ENCODE measurements at regions not wholly inside any gene's neighbourhood (a gene's known extent, or its start where the extent isn't known, plus 50 kb on each side); places are given as distances from the start of the nearest gene placed in this dataset.

DNA sequence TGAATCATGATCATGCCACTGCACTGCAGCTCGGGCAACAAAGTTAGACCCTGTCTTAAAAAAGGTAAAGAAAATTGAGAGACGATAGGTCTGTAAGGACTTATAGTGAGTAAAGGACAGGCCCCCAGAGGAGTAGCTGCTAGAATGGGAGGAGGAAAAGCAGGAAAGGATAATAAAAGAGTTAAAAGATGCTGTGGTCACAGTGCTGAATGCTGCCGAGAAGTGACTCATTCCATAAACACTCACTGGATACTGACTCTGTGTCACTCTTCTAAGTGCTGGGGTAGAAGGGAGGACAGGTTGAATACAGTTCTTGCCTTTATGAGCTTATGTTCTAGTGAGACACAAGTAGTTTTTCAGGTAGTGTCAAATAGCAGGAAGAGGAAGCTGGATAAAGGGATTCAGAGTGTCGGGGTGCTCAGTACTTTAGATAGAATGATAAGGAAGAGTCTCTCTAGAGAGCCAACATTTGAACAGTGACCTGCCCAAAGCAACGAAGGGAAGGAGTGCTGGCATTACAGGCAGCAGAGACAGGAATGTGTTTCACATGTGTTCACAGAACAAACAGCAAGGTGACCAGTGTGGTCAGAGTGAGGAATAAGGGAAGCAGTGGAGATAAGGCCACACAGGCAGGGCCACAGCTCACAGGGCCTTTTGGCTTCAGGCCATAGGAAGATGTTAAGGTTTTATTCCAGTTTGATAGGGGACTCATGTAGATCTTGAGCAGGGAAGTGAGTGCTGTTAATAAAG is 1240.5 kb downstream of the UQCRFS1 start:
- no peak overlapping the region for H3K4me3 ChIP-seq (ENCODE audit: low read depth, low read length)
- H3K27ac Mint-ChIP-seq: no peak overlapping the region
- no peak for ATAC-seq (ENCODE audit: low read depth in 2 of 2)

DNA sequence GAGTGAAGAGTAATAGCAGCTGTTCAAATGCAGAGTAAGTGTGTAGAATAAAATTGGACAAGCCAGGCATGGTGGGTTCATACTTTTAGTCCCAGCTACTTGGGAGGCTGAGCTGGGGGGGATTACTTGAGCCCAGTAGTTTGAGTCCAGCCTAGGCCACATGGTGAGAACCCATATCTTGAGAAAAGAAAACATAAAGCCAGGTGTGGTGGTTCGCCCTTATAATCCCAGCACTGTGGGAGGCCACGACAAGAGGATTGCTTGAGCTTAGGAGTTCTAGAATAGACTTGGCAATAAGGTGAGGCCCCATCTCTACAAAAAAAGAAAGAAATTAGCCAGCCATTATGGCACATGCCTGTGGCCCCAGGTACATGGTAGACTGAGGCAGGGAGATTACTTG is 1241.1 kb downstream of the UQCRFS1 start:
- no peak for DNase-seq

More for the DNA sequence above, 1240.5 kb downstream of the UQCRFS1 start:
- no peak for DNase-seq
- Mint-ChIP-seq H3K4me1 (no peaks in the 10 kb centered on the region), H3K4me3 (no peak overlapping the region), H3K36me3 (no peaks in the 10 kb centered on the region), H3K27me3 (no peaks in the 10 kb centered on the region), H3K9me3 (peaks cover 0 to 2% (median 0%) of the 10 kb centered on the region in 7 donors)
- H3K4me1 ChIP-seq (ENCODE audit: control insufficient read depth, insufficient read depth, low read length, poor library complexity, severe bottlenecking): no peaks in the 10 kb centered on the region
- H3K9me3 ChIP-seq (ENCODE audit: control insufficient read depth in 2 of 2, low read length in 2 of 2): no peaks in the 10 kb centered on the region
- H3K27ac ChIP-seq (ENCODE audit: insufficient read depth, low read length, poor library complexity, severe bottlenecking): no peak overlapping the region
- H3K36me3 ChIP-seq (ENCODE audit: control insufficient read depth, insufficient read depth, low read length): no peaks in the 10 kb centered on the region
- no peaks in the 10 kb centered on the region for H3K27me3 ChIP-seq (ENCODE audit: control insufficient read depth, insufficient read depth, low read length)

DNA sequence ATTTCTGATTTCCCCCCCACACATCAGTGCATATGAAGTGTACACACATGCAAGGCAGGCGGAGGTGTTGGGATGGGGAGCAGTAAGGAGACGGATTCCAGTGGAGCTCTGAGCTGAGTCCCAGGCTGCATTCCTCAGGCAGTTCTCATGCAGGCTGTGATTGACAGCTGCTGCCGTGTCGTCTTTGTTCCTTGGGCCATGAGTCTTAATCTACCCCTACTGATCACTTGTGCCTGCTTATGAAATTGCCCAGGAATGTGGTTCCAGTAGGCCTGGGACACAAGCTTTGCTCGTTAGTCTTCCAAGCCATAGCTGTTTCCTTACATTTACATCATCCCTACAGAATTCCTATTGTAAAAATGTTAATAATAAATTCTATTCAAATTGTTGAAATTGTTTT is 1241.9 kb downstream of the UQCRFS1 start:
- DNase-seq (no peak), ATAC-seq (ENCODE audit: low read depth in 2 of 2) (no peak)
- H3K36me3 ChIP-seq (ENCODE audit: control insufficient read depth, insufficient read depth, low read length): no peaks in the 10 kb centered on the region
- no peak overlapping the region for H3K4me3 ChIP-seq (ENCODE audit: low read depth, low read length)
- H3K36me3 Mint-ChIP-seq: no peaks in the 10 kb centered on the region
- H3K4me1 ChIP-seq (ENCODE audit: control insufficient read depth, insufficient read depth, low read length, poor library complexity, severe bottlenecking): no peaks in the 10 kb centered on the region
- no peak overlapping the region for H3K27ac ChIP-seq (ENCODE audit: insufficient read depth, low read length, poor library complexity, severe bottlenecking)
- no peaks in the 10 kb centered on the region for H3K4me1 Mint-ChIP-seq
- no peak overlapping the region for H3K27ac Mint-ChIP-seq
- no peak overlapping the region for H3K4me3 Mint-ChIP-seq
- peaks cover 0 to 3% (median 0%) of the 10 kb centered on the region in 7 donors for H3K9me3 Mint-ChIP-seq
- H3K27me3 Mint-ChIP-seq: no peaks in the 10 kb centered on the region
- H3K27me3 ChIP-seq (ENCODE audit: control insufficient read depth, insufficient read depth, low read length): no peaks in the 10 kb centered on the region
- no peaks in the 10 kb centered on the region for H3K9me3 ChIP-seq (ENCODE audit: control insufficient read depth in 2 of 2, low read length in 2 of 2)

More for the DNA sequence above, 1241.1 kb downstream of the UQCRFS1 start:
- no peak overlapping the region for H3K4me3 ChIP-seq (ENCODE audit: low read depth, low read length)
- ATAC-seq (ENCODE audit: low read depth in 2 of 2): no peak
- no peaks in the 10 kb centered on the region for H3K4me1 ChIP-seq (ENCODE audit: control insufficient read depth, insufficient read depth, low read length, poor library complexity, severe bottlenecking)
- H3K36me3 Mint-ChIP-seq: no peaks in the 10 kb centered on the region
- H3K27ac Mint-ChIP-seq: no peak overlapping the region
- H3K27ac ChIP-seq (ENCODE audit: insufficient read depth, low read length, poor library complexity, severe bottlenecking): no peak overlapping the region
- peaks cover 0 to 3% (median 0%) of the 10 kb centered on the region in 7 donors for H3K9me3 Mint-ChIP-seq
- no peaks in the 10 kb centered on the region for H3K27me3 ChIP-seq (ENCODE audit: control insufficient read depth, insufficient read depth, low read length)
- H3K4me3 Mint-ChIP-seq: no peak overlapping the region
- no peaks in the 10 kb centered on the region for H3K4me1 Mint-ChIP-seq
- no peaks in the 10 kb centered on the region for H3K27me3 Mint-ChIP-seq
- no peaks in the 10 kb centered on the region for H3K9me3 ChIP-seq (ENCODE audit: control insufficient read depth in 2 of 2, low read length in 2 of 2)
- H3K36me3 ChIP-seq (ENCODE audit: control insufficient read depth, insufficient read depth, low read length): no peaks in the 10 kb centered on the region

DNA sequence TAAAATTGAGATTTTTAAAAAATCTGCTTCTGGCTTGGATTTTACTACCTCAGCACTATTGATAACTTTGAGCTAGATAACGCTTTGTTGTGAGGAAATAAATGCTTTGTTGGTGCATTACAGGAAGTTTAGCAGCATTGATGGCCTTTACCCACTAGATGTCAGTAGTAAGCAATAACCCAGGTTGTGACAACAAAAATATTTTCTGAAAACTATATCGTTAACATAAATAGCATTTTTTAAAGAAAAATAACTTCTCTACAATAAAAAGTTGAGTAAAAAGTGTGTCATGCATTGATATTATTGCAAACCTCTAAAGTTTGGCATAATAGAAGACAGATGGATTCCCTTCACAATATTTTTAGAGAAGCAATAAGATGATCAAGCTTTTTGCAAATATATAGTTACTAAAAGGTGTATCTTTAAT is 1246.5 kb downstream of the UQCRFS1 start:
- no peaks in the 10 kb centered on the region for H3K9me3 ChIP-seq (ENCODE audit: control insufficient read depth in 2 of 2, low read length in 2 of 2)
- no peak overlapping the region for H3K4me3 Mint-ChIP-seq
- no peaks in the 10 kb centered on the region for H3K4me1 ChIP-seq (ENCODE audit: control insufficient read depth, insufficient read depth, low read length, poor library complexity, severe bottlenecking)
- H3K4me3 ChIP-seq (ENCODE audit: low read depth, low read length): no peak overlapping the region
- no peaks in the 10 kb centered on the region for H3K27me3 Mint-ChIP-seq
- H3K36me3 Mint-ChIP-seq: no peaks in the 10 kb centered on the region
- H3K27ac ChIP-seq (ENCODE audit: insufficient read depth, low read length, poor library complexity, severe bottlenecking): no peak overlapping the region
- H3K4me1 Mint-ChIP-seq: no peaks in the 10 kb centered on the region
- H3K27me3 ChIP-seq (ENCODE audit: control insufficient read depth, insufficient read depth, low read length): no peaks in the 10 kb centered on the region
- H3K36me3 ChIP-seq (ENCODE audit: control insufficient read depth, insufficient read depth, low read length): no peaks in the 10 kb centered on the region
- peaks cover 0 to 4% (median 0%) of the 10 kb centered on the region in 7 donors for H3K9me3 Mint-ChIP-seq
- DNase-seq (peak in 1 of 3 donors; percentile 4), ATAC-seq (ENCODE audit: low read depth in 2 of 2) (no peak)
- H3K27ac Mint-ChIP-seq: no peak overlapping the region

DNA sequence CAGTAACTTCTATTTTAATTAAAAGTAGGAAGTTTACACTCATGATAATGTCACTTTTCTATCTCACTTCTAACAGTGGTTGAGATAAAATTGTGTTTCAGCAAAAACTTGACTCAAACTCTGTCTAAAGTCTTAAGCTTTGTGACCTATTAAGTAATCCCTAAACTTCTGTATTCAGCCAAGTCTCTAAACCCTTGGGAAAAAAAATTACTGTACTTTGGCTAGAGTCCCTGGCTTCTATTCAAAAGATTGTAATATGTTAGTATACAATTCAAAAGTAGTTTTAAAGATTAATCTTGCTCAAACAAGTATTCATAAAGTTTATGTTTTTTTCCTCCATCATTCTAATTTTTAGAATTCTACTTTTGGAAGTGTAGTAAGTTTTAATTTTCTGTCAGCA is 1248.8 kb downstream of the UQCRFS1 start:
- H3K27ac Mint-ChIP-seq: no peak overlapping the region
- Histone ChIP-seq H3K27me3 (ENCODE audit: control insufficient read depth, insufficient read depth, low read length) (no peaks in the 10 kb centered on the region), H3K27ac (ENCODE audit: insufficient read depth, low read length, poor library complexity, severe bottlenecking) (no peak overlapping the region), H3K4me1 (ENCODE audit: control insufficient read depth, insufficient read depth, low read length, poor library complexity, severe bottlenecking) (no peaks in the 10 kb centered on the region), H3K4me3 (ENCODE audit: low read depth, low read length) (no peak overlapping the region), H3K9me3 (ENCODE audit: control insufficient read depth in 2 of 2, low read length in 2 of 2) (no peaks in the 10 kb centered on the region), H3K36me3 (ENCODE audit: control insufficient read depth, insufficient read depth, low read length) (no peaks in the 10 kb centered on the region)
- H3K36me3 Mint-ChIP-seq: no peaks in the 10 kb centered on the region
- no peaks in the 10 kb centered on the region for H3K4me1 Mint-ChIP-seq
- DNase-seq (no peak), ATAC-seq (ENCODE audit: low read depth in 2 of 2) (no peak)
- H3K4me3 Mint-ChIP-seq: no peak overlapping the region
- peaks cover 0 to 4% (median 0%) of the 10 kb centered on the region in 7 donors for H3K9me3 Mint-ChIP-seq
- no peaks in the 10 kb centered on the region for H3K27me3 Mint-ChIP-seq

DNA sequence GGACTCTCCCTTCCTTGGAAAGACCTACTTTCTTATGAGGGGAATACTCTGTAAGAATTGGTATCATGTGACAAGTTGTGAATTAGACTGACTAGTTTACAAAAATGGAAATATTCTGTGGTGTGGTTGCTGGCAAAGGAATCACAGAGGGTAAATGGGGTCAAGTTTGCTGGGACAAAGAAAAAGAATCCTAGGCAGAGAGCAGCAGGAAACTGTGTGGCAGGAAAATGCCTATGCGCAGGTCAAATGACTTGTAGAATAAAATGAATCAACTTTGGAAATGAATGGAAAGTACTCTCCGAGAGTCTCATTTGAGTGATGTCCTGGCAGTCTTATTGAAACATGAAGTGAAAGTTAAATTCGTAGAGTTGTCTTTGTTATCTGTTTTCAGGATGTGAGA is 1250.7 kb downstream of the UQCRFS1 start:
- Histone ChIP-seq H3K9me3 (ENCODE audit: control insufficient read depth in 2 of 2, low read length in 2 of 2) (no peaks in the 10 kb centered on the region), H3K36me3 (ENCODE audit: control insufficient read depth, insufficient read depth, low read length) (no peaks in the 10 kb centered on the region), H3K4me1 (ENCODE audit: control insufficient read depth, insufficient read depth, low read length, poor library complexity, severe bottlenecking) (no peaks in the 10 kb centered on the region), H3K27ac (ENCODE audit: insufficient read depth, low read length, poor library complexity, severe bottlenecking) (no peak overlapping the region), H3K27me3 (ENCODE audit: control insufficient read depth, insufficient read depth, low read length) (no peaks in the 10 kb centered on the region), H3K4me3 (ENCODE audit: low read depth, low read length) (no peak overlapping the region)
- ATAC-seq (ENCODE audit: low read depth in 2 of 2) (no peak), DNase-seq (no peak)
- Mint-ChIP-seq H3K36me3 (no peaks in the 10 kb centered on the region), H3K4me3 (no peak overlapping the region), H3K27ac (no peak overlapping the region), H3K4me1 (no peaks in the 10 kb centered on the region), H3K9me3 (peaks cover 0 to 5% (median 2%) of the 10 kb centered on the region in 7 donors), H3K27me3 (no peaks in the 10 kb centered on the region)

DNA sequence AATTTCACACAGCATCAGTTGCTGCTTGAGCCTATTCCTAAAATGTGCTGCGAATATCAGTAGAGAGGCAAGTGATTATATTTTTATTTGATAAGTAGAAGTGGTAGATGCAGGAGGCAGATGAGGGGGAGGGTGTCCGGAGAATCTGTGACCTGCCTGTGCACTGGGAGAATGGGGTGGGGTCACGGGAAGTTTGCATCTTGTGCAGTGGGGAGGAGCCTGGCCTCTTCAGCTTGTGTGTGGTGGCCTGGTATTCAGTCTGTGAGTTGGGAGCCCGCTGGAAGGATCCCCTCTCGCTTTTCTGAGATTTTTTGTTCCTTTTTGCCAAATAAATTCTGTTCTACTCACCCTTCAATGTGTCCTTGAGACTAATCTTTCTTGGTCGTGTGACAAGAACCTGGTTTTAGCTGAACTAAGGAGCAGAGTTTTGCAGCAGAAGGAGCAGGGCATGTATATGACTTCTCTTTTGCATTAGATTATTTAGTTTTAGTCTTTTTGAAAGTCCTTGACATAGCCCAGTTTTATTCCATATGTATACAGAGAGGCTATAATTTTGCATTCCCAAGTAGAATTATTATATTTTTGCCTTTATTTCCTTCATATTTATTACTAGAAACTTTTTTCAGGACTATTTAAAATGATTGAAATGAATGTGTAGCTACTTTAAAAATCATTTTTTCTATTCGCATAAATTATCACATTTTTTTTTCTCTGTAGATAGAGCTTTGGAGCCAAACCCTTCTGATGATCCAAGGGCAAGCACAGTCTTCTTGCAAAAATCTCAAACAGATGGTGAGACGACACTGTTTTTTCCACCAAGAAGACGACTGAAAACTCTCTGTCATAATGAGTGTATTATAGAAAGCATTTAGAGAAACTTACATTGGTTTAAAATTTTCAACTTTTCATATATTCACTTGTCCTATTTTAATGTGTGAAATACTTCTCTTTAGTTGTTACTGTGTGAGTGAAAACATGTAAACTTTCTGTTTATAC is 1257.2 kb downstream of the UQCRFS1 start:
- H3K27ac Mint-ChIP-seq: no peak overlapping the region
- no peaks in the 10 kb centered on the region for H3K4me1 Mint-ChIP-seq

More for the DNA sequence above, 1257.2 kb downstream of the UQCRFS1 start:
- Mint-ChIP-seq H3K36me3 (no peaks in the 10 kb centered on the region), H3K4me3 (no peak overlapping the region), H3K27me3 (no peaks in the 10 kb centered on the region), H3K9me3 (peaks cover 0 to 2% (median 1%) of the 10 kb centered on the region in 7 donors)
- H3K4me3 ChIP-seq (ENCODE audit: low read depth, low read length): no peak overlapping the region
- H3K9me3 ChIP-seq (ENCODE audit: control insufficient read depth in 2 of 2, low read length in 2 of 2): no peaks in the 10 kb centered on the region
- H3K36me3 ChIP-seq (ENCODE audit: control insufficient read depth, insufficient read depth, low read length): no peaks in the 10 kb centered on the region
- H3K4me1 ChIP-seq (ENCODE audit: control insufficient read depth, insufficient read depth, low read length, poor library complexity, severe bottlenecking): no peaks in the 10 kb centered on the region
- no peak for ATAC-seq (ENCODE audit: low read depth in 2 of 2)
- H3K27me3 ChIP-seq (ENCODE audit: control insufficient read depth, insufficient read depth, low read length): no peaks in the 10 kb centered on the region
- H3K27ac ChIP-seq (ENCODE audit: insufficient read depth, low read length, poor library complexity, severe bottlenecking): no peak overlapping the region
- no peak for DNase-seq

Data from CD4-positive, CD25-positive, alpha-beta regulatory T cell (primary cell).